ENCODE measurements at regions not wholly inside any gene's neighbourhood (a gene's known extent, or its start where the extent isn't known, plus 50 kb on each side); places are given as distances from the start of the nearest gene placed in this dataset.

- no peak for TF ChIP-seq HSF1 (IDR thresholded peaks at IDR 0.05; ENCODE audit: low read depth, low read length)
Measured at GRCh38 chr4:158074851-158075250, 98.0 kb downstream of the GASK1B start (continued).

GRCh38 chr4:158071931-158072330 is 100.9 kb downstream of the GASK1B start:
- H3K36me3 ChIP-seq (ENCODE audit: control insufficient read depth in 2 of 2, insufficient read depth in 2 of 2, low read length in 1 of 2), result no peaks in the 10 kb centered on the region
- no peak for ATAC-seq
- FAIRE-seq, result no peak
- under 1% methylated on average over 4 of the region's 4 CpGs for WGBS (ENCODE audit: insufficient coverage, insufficient replicate concordance, low lambda C conversion rate, missing lambda C conversion rate)
- CTCF ChIA-PET, result no interaction called here
- no peak for DNase-seq (ENCODE audit: low read depth, low spot score)
- no peak overlapping the region for H3K27ac ChIP-seq (ENCODE audit: control insufficient read depth, insufficient read depth)
- no peaks in the 10 kb centered on the region for H3K27me3 ChIP-seq (replicated peaks in 1 of 2; ENCODE audit: control insufficient read depth in 2 of 2, insufficient read depth in 2 of 2, low read length in 1 of 2)
- no peaks in the 10 kb centered on the region for H3K9me3 ChIP-seq (replicated peaks; ENCODE audit: control insufficient read depth, insufficient read depth, low read length)
- H3K79me2 ChIP-seq (ENCODE audit: control insufficient read depth, insufficient read depth, low read length), result no peaks in the 10 kb centered on the region
- SMC1A ChIA-PET (ENCODE audit: uncharacterized antibody, unreplicated experiment), result no interaction called here
- POLR2A ChIA-PET, result no interaction called here
- H2AFZ ChIP-seq (ENCODE audit: control insufficient read depth, low read depth, low read length), result no peak overlapping the region
- no peaks in the 10 kb centered on the region for H4K20me1 ChIP-seq (ENCODE audit: control insufficient read depth, insufficient read depth)
- no peaks in the 10 kb centered on the region for H3K4me1 ChIP-seq (ENCODE audit: control insufficient read depth, insufficient read depth, low read length)
- intact Hi-C loops (cut with micrococcal nuclease; ENCODE audit: unreplicated experiment), result no loop called here
- RAD21 ChIA-PET (ENCODE audit: unreplicated experiment), result no interaction called here
- no peak overlapping the region for H3K4me3 ChIP-seq
- no peak overlapping the region for H3K4me2 ChIP-seq (ENCODE audit: control insufficient read depth, insufficient read depth)
- in situ Hi-C loops (cut with MboI), result no loop called here
- no peak overlapping the region for H3K9ac ChIP-seq (ENCODE audit: control insufficient read depth, insufficient read depth, low read length)
- TF ChIP-seq ELK1 (IDR thresholded peaks at IDR 0.05; ENCODE audit: low read depth, low read length) (no peak), CBX5 (IDR thresholded peaks at IDR 0.05; ENCODE audit: low read depth) (no peak), HDAC6 (IDR thresholded peaks at IDR 0.05; ENCODE audit: unreplicated experiment) (no peak), SMARCA5 (IDR thresholded peaks at IDR 0.05) (no peak)
- no TSS peak for BruUV-seq (replicated peaks)
